Vagina (tissue), 2 donors: ENCODE measurements at regions not wholly inside any gene's neighbourhood (a gene's known extent, or its start where the extent isn't known, plus 50 kb on each side); places are given as distances from the start of the nearest gene placed in this dataset.

ENCODE experiments used
- DNase-seq, 2 donors: peaks; one replicate each; pipeline ENCODE4 v3.0.0-alpha.2; 2017; ENCODE audit errors: extremely low spot score in 2 of 2
- H3K27ac ChIP-seq: fragments of 200-600 bp; sonication (generic); one replicate; pipeline ENCODE4 v1.5.1; 2019
- H3K27me3 ChIP-seq: fragments of 200-600 bp; sonication (generic); one replicate; pipeline ENCODE4 v1.5.1; 2019
- H3K36me3 ChIP-seq, 2 donors: fragments of 200-600 bp; sonication (generic); one replicate each; pipeline ENCODE4 v1.5.1; 2017 to 2019
- H3K4me1 ChIP-seq: fragments of 200-600 bp; sonication (generic); one replicate; pipeline ENCODE4 v1.5.1; 2019
- H3K4me3 ChIP-seq, 2 donors: fragments of 200-600 bp; sonication (generic); 1 replicate in 1 of 2; 2 replicates in 1 of 2; pipeline ENCODE4 v1.5.1; 2016 to 2019
- H3K9me3 ChIP-seq: fragments of 200-600 bp; sonication (generic); one replicate; pipeline ENCODE4 v1.5.1; 2019
- CTCF ChIP-seq, 3 experiments: fragments of 450-650 bp in 2 of 3; fragments of 200-600 bp in 1 of 3; sonication (generic) in 1 of 3; IDR thresholded peaks; one replicate each; pipeline ENCODE4 v1.5.1; 2017 to 2019; ENCODE audit warnings: antibody characterized with exemption in 3 of 3, mild to moderate bottlenecking in 2 of 3, moderate library complexity in 2 of 3
- POLR2A ChIP-seq, 2 donors: fragments of 450-650 bp; IDR thresholded peaks; one replicate each; pipeline ENCODE4 v1.6.1; 2017; ENCODE audit warnings: antibody characterized with exemption in 2 of 2, mild to moderate bottlenecking in 2 of 2, moderate library complexity in 2 of 2
- POLR2AphosphoS5 ChIP-seq, 2 donors: sonication (generic); formaldehyde crosslinking; IDR thresholded peaks; one replicate each; pipeline ENCODE4 v1.9.0; 2017; ENCODE audit warnings: antibody characterized with exemption in 2 of 2, mild to moderate bottlenecking in 2 of 2, low read depth in 1 of 2; ENCODE audit not compliant: insufficient read depth in 1 of 2
- intact Hi-C: fragments of 100-400 bp; cut with DNase I; formaldehyde crosslinking; loops from one replicate; pipeline ENCODE4 v1.15.1; 2023

- Histone ChIP-seq H3K36me3 (no peaks in the 10 kb centered on the region), H3K4me3 (no peak overlapping the region), H3K27ac (no peak overlapping the region), H3K27me3 (no peaks in the 10 kb centered on the region), H3K9me3 (no peaks in the 10 kb centered on the region), H3K4me1 (no peaks in the 10 kb centered on the region)
- DNase-seq: no peak
- TF ChIP-seq CTCF (IDR thresholded peaks at IDR 0.05): no peak
- TF ChIP-seq POLR2AphosphoS5 (IDR thresholded peaks at IDR 0.05; ENCODE audit: insufficient read depth in 1 of 2, low read depth in 1 of 2): no peak
- no peak for TF ChIP-seq POLR2A (IDR thresholded peaks at IDR 0.05)
- intact Hi-C loops: no loop called here
These were observed 764.2 kb upstream of the ARRDC4 start for GRCh38 chr15:97196048-97197014.

- Histone ChIP-seq H3K36me3 (no peaks in the 10 kb centered on the region), H3K4me3 (no peak overlapping the region), H3K27ac (no peak overlapping the region), H3K27me3 (no peaks in the 10 kb centered on the region), H3K9me3 (no peaks in the 10 kb centered on the region), H3K4me1 (no peaks in the 10 kb centered on the region)
- intact Hi-C loops: no loop called here
- no peak for TF ChIP-seq POLR2A (IDR thresholded peaks at IDR 0.05)
- no peak for DNase-seq
These were observed 761.0 kb upstream of the ARRDC4 start for GRCh38 chr15:97199393-97200051.

DNA sequence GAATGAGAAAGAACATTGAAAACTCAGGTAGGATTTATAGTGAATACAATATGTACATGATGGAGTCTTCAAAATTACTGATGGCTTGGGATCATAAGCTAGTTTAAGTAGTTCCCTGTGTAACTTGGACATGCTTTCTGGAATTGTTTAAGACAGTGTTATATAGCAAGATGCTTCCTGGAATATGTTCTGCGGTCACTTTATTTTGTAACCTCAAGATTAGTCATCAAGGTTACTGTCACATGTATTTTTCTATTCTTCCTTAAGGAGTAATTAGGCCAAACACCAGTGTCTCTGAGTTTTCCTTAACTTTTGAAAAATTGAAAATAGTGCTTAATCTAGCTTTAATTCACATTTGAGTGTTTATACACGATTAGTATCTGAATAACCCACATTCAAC lies 760.3 kb upstream of the ARRDC4 start:
- no peak for DNase-seq
- H3K4me1 ChIP-seq: no peaks in the 10 kb centered on the region
- no peak overlapping the region for H3K4me3 ChIP-seq
- no peak for TF ChIP-seq POLR2AphosphoS5 (IDR thresholded peaks at IDR 0.05; ENCODE audit: insufficient read depth in 1 of 2, low read depth in 1 of 2)
- no peak for TF ChIP-seq POLR2A (IDR thresholded peaks at IDR 0.05)
- no peak for TF ChIP-seq CTCF (IDR thresholded peaks at IDR 0.05)
- intact Hi-C loops: no loop called here
- H3K9me3 ChIP-seq: no peaks in the 10 kb centered on the region
- H3K27me3 ChIP-seq: no peaks in the 10 kb centered on the region
- H3K36me3 ChIP-seq: no peaks in the 10 kb centered on the region
- no peak overlapping the region for H3K27ac ChIP-seq

DNA sequence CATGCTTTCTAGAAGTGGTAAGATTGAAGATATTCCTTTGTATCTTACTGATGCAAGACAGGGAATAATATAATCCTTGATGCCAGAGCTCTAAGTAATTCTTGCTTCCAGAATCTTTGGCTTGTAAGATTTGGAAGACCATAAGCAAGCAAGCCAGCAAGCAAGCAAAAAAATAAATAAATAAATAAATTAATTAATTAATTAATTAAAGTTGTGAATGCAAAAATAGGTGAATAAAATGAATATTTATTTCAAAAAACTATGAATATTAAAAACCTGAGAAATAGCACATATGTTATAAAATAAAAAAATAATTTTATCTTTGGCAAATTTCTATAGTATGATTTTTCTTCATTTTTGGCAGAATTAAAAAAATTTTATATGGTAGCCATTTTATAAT lies 750.2 kb upstream of the ARRDC4 start:
- no peaks in the 10 kb centered on the region for H3K27me3 ChIP-seq
- no peaks in the 10 kb centered on the region for H3K4me1 ChIP-seq
- no peaks in the 10 kb centered on the region for H3K9me3 ChIP-seq
- no peak overlapping the region for H3K4me3 ChIP-seq
- intact Hi-C loops: no loop called here
- DNase-seq: no peak
- H3K27ac ChIP-seq: no peak overlapping the region
- H3K36me3 ChIP-seq: no peaks in the 10 kb centered on the region
- TF ChIP-seq POLR2AphosphoS5 (IDR thresholded peaks at IDR 0.05; ENCODE audit: insufficient read depth in 1 of 2, low read depth in 1 of 2): no peak
- TF ChIP-seq CTCF (IDR thresholded peaks at IDR 0.05): no peak
- no peak for TF ChIP-seq POLR2A (IDR thresholded peaks at IDR 0.05)

- Histone ChIP-seq H3K4me1 (no peaks in the 10 kb centered on the region), H3K36me3 (no peaks in the 10 kb centered on the region), H3K27ac (no peak overlapping the region), H3K9me3 (no peaks in the 10 kb centered on the region), H3K4me3 (no peak overlapping the region), H3K27me3 (no peaks in the 10 kb centered on the region)
- no peak for DNase-seq
- TF ChIP-seq CTCF (IDR thresholded peaks at IDR 0.05) (no peak), POLR2A (IDR thresholded peaks at IDR 0.05) (no peak), POLR2AphosphoS5 (IDR thresholded peaks at IDR 0.05; ENCODE audit: insufficient read depth in 1 of 2, low read depth in 1 of 2) (no peak)
- intact Hi-C loops: no loop called here
These were observed 744.9 kb upstream of the ARRDC4 start for GRCh38 chr15:97215629-97216028.
